Natural killer cell (primary cell): ENCODE measurements at regions not wholly inside any gene's neighbourhood (a gene's known extent, or its start where the extent isn't known, plus 50 kb on each side); places are given as distances from the start of the nearest gene placed in this dataset.

Source experiments
- ATAC-seq, 3 donors: fragments of 150-1000 bp in 2 of 3; fragments of 200-7000 bp in 1 of 3; cut with Tn5 transposase; 1 replicate in 1 of 3; 2 replicates in 2 of 3; pipeline ENCODE4 v1.10.0; 2021; ENCODE audit warnings: mild to moderate bottlenecking in 2 of 3, moderate library complexity in 2 of 3
- DNase-seq, 2 donors: peaks; one replicate each; pipeline versions ENCODE4 v3.0.0 to v3.0.0-alpha.2; 2013 to 2021; ENCODE audit warnings: mixed read lengths in 1 of 2
- H3K27ac ChIP-seq: one replicate; pipeline ENCODE4 v1.5.1; 2013; ENCODE audit warnings: mild to moderate bottlenecking, low read length
- H3K27me3 ChIP-seq: one replicate; pipeline ENCODE4 v1.6.1; 2013; ENCODE audit warnings: low read length; ENCODE audit not compliant: control insufficient read depth, insufficient read depth
- H3K36me3 ChIP-seq: one replicate; pipeline ENCODE4 v1.6.1; 2013; ENCODE audit warnings: low read length; ENCODE audit not compliant: control insufficient read depth, insufficient read depth
- H3K4me1 ChIP-seq: one replicate; pipeline ENCODE4 v1.6.1; 2013; ENCODE audit warnings: low read length; ENCODE audit not compliant: control insufficient read depth, insufficient read depth
- H3K4me3 ChIP-seq: one replicate; pipeline ENCODE4 v1.5.1; 2013; ENCODE audit warnings: low read length
- H3K9me3 ChIP-seq: one replicate; pipeline ENCODE4 v1.6.1; 2013; ENCODE audit warnings: low read length; ENCODE audit not compliant: control insufficient read depth, insufficient read depth
- H3K27ac Mint-ChIP-seq, 2 donors: one replicate each; pipeline ENCODE4 v1.8.0; 2022; ENCODE audit warnings: mild to moderate bottlenecking in 2 of 2, mixed read lengths in 2 of 2, moderate library complexity in 1 of 2
- H3K27me3 Mint-ChIP-seq, 2 donors: one replicate each; pipeline ENCODE4 v1.8.0; 2022; ENCODE audit warnings: low read depth in 2 of 2, mixed read lengths in 2 of 2
- H3K36me3 Mint-ChIP-seq: one replicate; pipeline ENCODE4 v1.8.0; 2022; ENCODE audit warnings: mixed read lengths
- H3K4me1 Mint-ChIP-seq, 2 donors: one replicate each; pipeline ENCODE4 v1.8.0; 2022; ENCODE audit warnings: mixed read lengths in 2 of 2
- H3K4me3 Mint-ChIP-seq: one replicate; pipeline ENCODE4 v1.8.0; 2022; ENCODE audit warnings: mild to moderate bottlenecking, moderate library complexity, mixed read lengths
- H3K9me3 Mint-ChIP-seq, 2 donors: one replicate each; pipeline ENCODE4 v1.8.0; 2022; ENCODE audit warnings: mixed read lengths in 2 of 2
- CTCF ChIP-seq: fragments of 200-600 bp; IDR thresholded peaks from one replicate; pipeline ENCODE4 v1.8.0; 2022; ENCODE audit warnings: antibody characterized with exemption
- WGBS: methylation state at CpG from one replicate; pipeline ENCODE4 v1.1.7; 2013; ENCODE audit warnings: missing lambda C conversion rate; ENCODE audit not compliant: insufficient coverage; 5-methylcytosine and 5-hydroxymethylcytosine counted together
- intact Hi-C: fragments of 100-400 bp; cut with micrococcal nuclease; formaldehyde crosslinking; loops from one replicate; pipeline ENCODE4 v1.14.2; 2022

GRCh38 chr4:71634364-71634763 is 149.5 kb downstream of the GC start:
- intact Hi-C loops: no loop called here
- Mint-ChIP-seq H3K9me3 (peaks cover under 1 to 4% of the 10 kb centered on the region in 2 donors), H3K27me3 (peaks cover 7 to 9% of the 10 kb centered on the region in 2 donors), H3K36me3 (peaks cover 1% of the 10 kb centered on the region), H3K4me3 (no peak overlapping the region), H3K4me1 (no peaks in the 10 kb centered on the region), H3K27ac (no peak overlapping the region)
- Histone ChIP-seq H3K9me3 (peaks cover 7% of the 10 kb centered on the region), H3K27me3 (peaks cover 2% of the 10 kb centered on the region), H3K4me3 (no peak overlapping the region), H3K36me3 (no peaks in the 10 kb centered on the region), H3K27ac (no peak overlapping the region), H3K4me1 (no peaks in the 10 kb centered on the region)
- DNase-seq (no peak), ATAC-seq (no peak)
- TF ChIP-seq CTCF: no peak
- WGBS: 94% methylated on average over 9 of the region's 9 CpGs

- no peak for TF ChIP-seq CTCF
- Histone ChIP-seq H3K36me3 (no peaks in the 10 kb centered on the region), H3K9me3 (peaks cover 8% of the 10 kb centered on the region), H3K27me3 (peaks cover 2% of the 10 kb centered on the region), H3K27ac (no peak overlapping the region), H3K4me3 (no peak overlapping the region), H3K4me1 (no peaks in the 10 kb centered on the region)
- H3K27me3 Mint-ChIP-seq: peaks cover 2 to 8% of the 10 kb centered on the region in 2 donors
- H3K36me3 Mint-ChIP-seq: peaks cover 19% of the 10 kb centered on the region
- H3K9me3 Mint-ChIP-seq: peaks cover 13 to 16% of the 10 kb centered on the region in 2 donors
- H3K27ac Mint-ChIP-seq: no peak overlapping the region
- ATAC-seq (no peak), DNase-seq (no peak)
- no peaks in the 10 kb centered on the region for H3K4me1 Mint-ChIP-seq
- no peak overlapping the region for H3K4me3 Mint-ChIP-seq
- intact Hi-C loops: no loop called here
- WGBS: 38% methylated on average over 2 of the region's 3 CpGs
Observed at GRCh38 chr4:71630803-71631202, 153.1 kb downstream of the GC start.

GRCh38 chr4:71625005-71625404 is 158.9 kb downstream of the GC start:
- no peak for TF ChIP-seq CTCF
- ATAC-seq: no peak
- Mint-ChIP-seq H3K4me1 (no peaks in the 10 kb centered on the region), H3K27ac (no peak overlapping the region), H3K9me3 (peaks cover 17 to 31% of the 10 kb centered on the region in 2 donors), H3K4me3 (no peak overlapping the region), H3K36me3 (peaks cover 27% of the 10 kb centered on the region), H3K27me3 (peaks cover 0 to 8% of the 10 kb centered on the region in 2 donors)
- Histone ChIP-seq H3K27ac (no peak overlapping the region), H3K4me3 (no peak overlapping the region), H3K27me3 (no peaks in the 10 kb centered on the region), H3K4me1 (no peaks in the 10 kb centered on the region), H3K36me3 (no peaks in the 10 kb centered on the region), H3K9me3 (peaks cover 7% of the 10 kb centered on the region)
- 83% methylated on average over 3 of the region's 4 CpGs for WGBS
- no peak for DNase-seq
- intact Hi-C loops: no loop called here
